ENCODE measurements at regions not wholly inside any gene's neighbourhood (a gene's known extent, or its start where the extent isn't known, plus 50 kb on each side); places are given as distances from the start of the nearest gene placed in this dataset.

DNA sequence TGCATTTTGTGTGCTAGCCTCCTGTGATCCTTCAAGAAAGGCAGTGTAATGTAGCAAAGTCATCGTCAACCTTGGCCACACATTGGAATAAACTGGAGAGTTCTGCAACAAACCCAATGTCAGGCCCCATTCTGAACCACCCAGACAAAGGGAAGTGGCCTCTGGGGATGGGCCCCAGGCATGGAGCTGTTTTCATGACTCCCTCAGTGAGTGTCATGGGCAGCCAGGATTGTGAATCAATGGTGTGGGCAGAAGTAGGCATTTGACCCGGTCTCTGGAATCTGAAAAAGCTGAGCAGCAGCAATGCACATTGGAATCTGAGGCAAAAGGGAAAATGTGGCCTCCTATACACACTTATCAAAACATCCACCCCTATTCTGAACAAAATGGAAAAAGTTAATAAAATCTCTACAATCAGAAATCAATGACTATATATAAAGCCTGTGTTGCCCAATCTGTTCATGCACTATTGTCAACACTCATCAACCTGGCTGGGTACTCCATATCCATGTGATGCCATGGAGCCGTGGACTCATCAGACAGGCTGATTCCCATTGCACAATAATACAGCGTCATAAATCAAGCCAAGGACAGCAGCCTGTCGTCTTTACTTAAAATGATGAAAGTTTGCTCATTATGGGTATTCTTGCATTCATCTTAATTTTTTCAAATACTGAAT lies 134.9 kb upstream of the STMND1 start:
- no peak for TF ChIP-seq EP300 (IDR thresholded peaks at IDR 0.05)
- no peak for TF ChIP-seq POLR2A (IDR thresholded peaks at IDR 0.05; ENCODE audit: low read length)
- TF ChIP-seq, protein P1, sequence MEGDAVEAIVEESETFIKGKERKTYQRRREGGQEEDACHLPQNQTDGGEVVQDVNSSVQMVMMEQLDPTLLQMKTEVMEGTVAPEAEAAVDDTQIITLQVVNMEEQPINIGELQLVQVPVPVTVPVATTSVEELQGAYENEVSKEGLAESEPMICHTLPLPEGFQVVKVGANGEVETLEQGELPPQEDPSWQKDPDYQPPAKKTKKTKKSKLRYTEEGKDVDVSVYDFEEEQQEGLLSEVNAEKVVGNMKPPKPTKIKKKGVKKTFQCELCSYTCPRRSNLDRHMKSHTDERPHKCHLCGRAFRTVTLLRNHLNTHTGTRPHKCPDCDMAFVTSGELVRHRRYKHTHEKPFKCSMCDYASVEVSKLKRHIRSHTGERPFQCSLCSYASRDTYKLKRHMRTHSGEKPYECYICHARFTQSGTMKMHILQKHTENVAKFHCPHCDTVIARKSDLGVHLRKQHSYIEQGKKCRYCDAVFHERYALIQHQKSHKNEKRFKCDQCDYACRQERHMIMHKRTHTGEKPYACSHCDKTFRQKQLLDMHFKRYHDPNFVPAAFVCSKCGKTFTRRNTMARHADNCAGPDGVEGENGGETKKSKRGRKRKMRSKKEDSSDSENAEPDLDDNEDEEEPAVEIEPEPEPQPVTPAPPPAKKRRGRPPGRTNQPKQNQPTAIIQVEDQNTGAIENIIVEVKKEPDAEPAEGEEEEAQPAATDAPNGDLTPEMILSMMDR (IDR thresholded peaks at IDR 0.05) = no peak
- TF ChIP-seq RARB (CRISPR knock-in tag; IDR thresholded peaks at IDR 0.05) = no peak
- TF ChIP-seq RCOR1 (IDR thresholded peaks at IDR 0.05; ENCODE audit: low read depth, low read length) = no peak
- TF ChIP-seq HDAC2 (IDR thresholded peaks at IDR 0.05) = no peak
- TF ChIP-seq EHMT2 (IDR thresholded peaks at IDR 0.05; ENCODE audit: low read depth) = no peak
- no peak for TF ChIP-seq ZFP36 (IDR thresholded peaks at IDR 0.05; ENCODE audit: borderline replicate concordance, partially characterized antibody)
- TF ChIP-seq NFE2L2 (conservative IDR thresholded peaks at IDR 0.05; ENCODE audit: low read length) = no peak
- TF ChIP-seq, protein P2, sequence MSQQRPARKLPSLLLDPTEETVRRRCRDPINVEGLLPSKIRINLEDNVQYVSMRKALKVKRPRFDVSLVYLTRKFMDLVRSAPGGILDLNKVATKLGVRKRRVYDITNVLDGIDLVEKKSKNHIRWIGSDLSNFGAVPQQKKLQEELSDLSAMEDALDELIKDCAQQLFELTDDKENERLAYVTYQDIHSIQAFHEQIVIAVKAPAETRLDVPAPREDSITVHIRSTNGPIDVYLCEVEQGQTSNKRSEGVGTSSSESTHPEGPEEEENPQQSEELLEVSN (IDR thresholded peaks at IDR 0.05; ENCODE audit: borderline replicate concordance, low read depth) = no peak
- no peak for TF ChIP-seq NPAS2 (CRISPR knock-in tag; IDR thresholded peaks at IDR 0.05; ENCODE audit: borderline replicate concordance)
- TF ChIP-seq, protein P3, sequence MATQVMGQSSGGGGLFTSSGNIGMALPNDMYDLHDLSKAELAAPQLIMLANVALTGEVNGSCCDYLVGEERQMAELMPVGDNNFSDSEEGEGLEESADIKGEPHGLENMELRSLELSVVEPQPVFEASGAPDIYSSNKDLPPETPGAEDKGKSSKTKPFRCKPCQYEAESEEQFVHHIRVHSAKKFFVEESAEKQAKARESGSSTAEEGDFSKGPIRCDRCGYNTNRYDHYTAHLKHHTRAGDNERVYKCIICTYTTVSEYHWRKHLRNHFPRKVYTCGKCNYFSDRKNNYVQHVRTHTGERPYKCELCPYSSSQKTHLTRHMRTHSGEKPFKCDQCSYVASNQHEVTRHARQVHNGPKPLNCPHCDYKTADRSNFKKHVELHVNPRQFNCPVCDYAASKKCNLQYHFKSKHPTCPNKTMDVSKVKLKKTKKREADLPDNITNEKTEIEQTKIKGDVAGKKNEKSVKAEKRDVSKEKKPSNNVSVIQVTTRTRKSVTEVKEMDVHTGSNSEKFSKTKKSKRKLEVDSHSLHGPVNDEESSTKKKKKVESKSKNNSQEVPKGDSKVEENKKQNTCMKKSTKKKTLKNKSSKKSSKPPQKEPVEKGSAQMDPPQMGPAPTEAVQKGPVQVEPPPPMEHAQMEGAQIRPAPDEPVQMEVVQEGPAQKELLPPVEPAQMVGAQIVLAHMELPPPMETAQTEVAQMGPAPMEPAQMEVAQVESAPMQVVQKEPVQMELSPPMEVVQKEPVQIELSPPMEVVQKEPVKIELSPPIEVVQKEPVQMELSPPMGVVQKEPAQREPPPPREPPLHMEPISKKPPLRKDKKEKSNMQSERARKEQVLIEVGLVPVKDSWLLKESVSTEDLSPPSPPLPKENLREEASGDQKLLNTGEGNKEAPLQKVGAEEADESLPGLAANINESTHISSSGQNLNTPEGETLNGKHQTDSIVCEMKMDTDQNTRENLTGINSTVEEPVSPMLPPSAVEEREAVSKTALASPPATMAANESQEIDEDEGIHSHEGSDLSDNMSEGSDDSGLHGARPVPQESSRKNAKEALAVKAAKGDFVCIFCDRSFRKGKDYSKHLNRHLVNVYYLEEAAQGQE (IDR thresholded peaks at IDR 0.05) = no peak
- TF ChIP-seq SREBF2 (IDR thresholded peaks at IDR 0.05) = no peak
